HG03095 (cell line): ENCODE measurements at regions not wholly inside any gene's neighbourhood (a gene's known extent, or its start where the extent isn't known, plus 50 kb on each side); places are given as distances from the start of the nearest gene placed in this dataset.
"Not testable (repeated sequence)": the region's sequence is repeated elsewhere in the genome, so short reads cannot be mapped to it uniquely, and the experiment has no call there.

Experiments
- ATAC-seq: cut with Tn5 transposase; IDR thresholded peaks from one replicate; pipeline ENCODE4 v1.9.1; 2021; ENCODE audit warnings: moderate library complexity; ENCODE audit not compliant: unreplicated experiment

DNA sequence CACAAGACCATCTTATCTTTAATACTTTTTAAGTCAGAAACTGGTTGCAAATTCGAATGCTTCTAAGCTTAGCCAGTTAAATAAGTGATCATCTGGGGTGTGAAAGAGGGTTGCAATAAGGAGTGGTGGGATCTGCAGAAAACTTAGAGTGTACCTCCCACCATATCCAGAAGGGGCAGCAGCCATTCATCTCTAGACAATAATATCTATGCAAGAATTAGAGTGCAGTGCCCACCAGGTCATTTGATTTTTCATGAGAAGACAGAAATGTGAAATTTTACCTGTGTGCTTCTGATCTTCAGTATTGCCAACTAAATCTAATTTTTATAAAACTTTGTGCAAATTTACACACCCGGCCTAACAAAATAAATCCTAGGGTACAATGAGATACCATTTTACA is 127.2 kb upstream of the SP4 start:
- ATAC-seq: no peak

DNA sequence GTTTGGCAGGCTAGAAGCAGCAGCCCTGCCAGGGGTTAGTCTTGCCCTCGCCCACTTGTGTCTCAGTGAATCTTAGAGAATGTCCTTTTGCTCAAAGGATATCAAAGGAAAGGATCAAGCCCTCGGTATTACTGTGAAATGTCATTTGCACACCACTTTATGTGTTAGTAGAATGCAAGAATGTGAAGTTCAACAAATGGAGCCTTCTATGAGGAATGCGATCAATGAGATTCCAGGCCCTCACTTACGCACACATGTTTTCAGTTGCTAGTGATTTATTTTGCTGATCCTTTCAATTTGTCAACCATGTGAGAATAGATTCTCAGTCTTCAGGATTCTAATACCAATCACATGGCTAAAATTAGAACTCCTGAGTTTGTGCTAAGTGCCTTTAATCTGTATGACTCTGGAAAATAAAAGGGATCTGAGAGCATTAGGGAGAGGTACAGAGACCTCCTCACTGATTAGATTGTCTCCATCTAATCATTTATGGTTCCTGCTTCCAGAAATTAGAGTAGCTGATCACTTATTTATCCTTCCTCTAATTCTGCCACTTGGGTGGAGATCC is 123.0 kb upstream of the SP4 start:
- ATAC-seq: no peak

DNA sequence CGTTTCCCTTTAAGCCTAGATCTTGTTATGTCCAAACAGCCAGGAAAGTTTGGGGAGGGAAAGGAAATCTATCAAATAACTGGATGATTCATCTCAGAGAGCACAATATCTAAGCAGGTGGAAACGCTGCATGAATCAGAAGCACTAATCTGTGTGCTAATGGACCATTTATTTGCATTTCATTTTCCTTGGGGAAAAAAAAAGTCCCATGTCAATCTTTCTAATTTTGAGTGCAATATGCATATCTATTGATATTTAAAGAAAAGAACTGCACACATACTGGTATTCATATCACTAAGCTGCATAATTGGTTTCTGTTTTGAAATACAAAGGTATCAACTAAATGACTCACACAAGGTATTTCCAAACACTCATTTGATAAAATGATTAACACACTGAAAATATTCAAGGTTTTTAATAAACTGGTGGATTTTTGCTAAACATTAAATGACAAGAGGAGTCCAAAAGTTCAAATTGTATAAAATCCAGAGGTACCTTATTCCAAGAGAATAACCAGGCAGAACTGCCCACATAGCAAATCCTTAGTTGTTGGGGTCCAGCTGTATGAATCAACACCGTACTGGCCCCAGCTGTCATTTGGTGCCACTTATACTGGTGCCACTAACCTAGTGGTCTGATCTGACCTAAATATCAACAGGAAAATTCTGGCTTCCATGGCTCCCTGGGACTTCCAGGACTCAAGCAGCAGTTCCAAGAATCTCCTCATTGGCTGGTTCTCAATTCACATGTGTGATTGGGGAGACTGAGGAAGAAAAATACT is 122.2 kb upstream of the SP4 start:
- no peak for ATAC-seq

DNA sequence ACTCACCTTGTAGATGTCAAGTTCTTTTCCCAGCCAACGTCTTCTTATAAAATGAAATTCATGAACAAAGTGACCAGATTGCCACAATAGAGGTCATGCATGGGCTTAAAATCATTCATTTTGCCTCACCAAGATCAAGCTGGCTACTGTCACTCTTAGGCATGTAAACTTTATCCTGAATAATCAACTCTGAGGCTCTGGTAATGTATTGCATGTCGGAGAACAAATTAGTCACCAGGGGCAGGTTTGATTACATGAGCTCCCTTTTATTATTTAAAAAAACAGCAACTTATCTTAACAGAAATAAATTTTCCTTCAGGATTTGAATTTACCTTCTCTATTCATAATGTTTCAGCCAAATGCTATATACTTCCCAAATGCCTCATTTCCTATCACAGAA is 112.9 kb upstream of the SP4 start:
- ATAC-seq: no peak

GRCh38 chr7:21317966-21318915 is 109.6 kb upstream of the SP4 start:
- ATAC-seq: no peak

DNA sequence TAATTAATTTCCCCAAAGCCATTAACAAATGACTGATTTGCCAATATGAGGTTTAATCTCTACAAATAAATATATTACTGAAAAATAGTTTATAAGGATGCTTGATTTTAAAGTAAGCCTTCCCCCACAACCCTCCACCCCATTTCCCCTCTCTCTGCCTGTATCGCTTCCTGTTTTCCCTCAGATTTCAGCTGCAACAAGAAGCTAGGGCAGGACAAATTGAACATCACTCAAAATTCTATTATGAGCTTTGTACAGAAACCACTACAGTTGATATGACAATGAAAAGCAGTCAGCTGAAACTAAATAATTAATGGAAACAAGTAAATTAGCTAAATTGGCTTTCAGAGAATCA is 109.0 kb upstream of the SP4 start:
- no peak for ATAC-seq

DNA sequence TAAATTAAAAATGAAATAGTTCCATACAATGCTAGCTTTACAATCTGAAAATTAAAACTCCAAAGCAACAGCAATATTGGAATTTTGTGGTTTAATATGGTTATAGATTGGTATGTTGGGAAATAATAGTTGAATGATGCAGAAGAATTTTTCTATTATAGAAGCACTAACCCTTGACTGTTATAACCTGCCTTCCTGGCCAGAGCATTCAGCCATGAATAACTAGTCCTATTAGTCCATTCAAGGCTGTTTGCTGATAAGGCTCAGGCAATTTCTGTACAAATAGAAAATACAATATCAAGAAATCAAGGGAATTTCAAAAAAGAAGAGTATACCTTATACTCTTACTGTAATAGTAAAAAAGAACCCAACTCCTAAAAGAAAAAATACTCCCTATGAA is 101.6 kb upstream of the SP4 start:
- no peak for ATAC-seq

- no peak for ATAC-seq
These were observed 101.0 kb upstream of the SP4 start for GRCh38 chr7:21326921-21327320.

- no peak for ATAC-seq
These were observed 100.2 kb upstream of the SP4 start for GRCh38 chr7:21327422-21328409.

GRCh38 chr7:21330462-21331178 is 97.3 kb upstream of the SP4 start:
- ATAC-seq: no peak

- ATAC-seq: no peak
These were observed 93.0 kb upstream of the SP4 start for GRCh38 chr7:21334906-21335305.

- ATAC-seq: no peak
These were observed 91.1 kb upstream of the SP4 start for GRCh38 chr7:21336743-21337142.

- ATAC-seq: no peak
These were observed 89.1 kb upstream of the SP4 start for GRCh38 chr7:21338728-21339164.

DNA sequence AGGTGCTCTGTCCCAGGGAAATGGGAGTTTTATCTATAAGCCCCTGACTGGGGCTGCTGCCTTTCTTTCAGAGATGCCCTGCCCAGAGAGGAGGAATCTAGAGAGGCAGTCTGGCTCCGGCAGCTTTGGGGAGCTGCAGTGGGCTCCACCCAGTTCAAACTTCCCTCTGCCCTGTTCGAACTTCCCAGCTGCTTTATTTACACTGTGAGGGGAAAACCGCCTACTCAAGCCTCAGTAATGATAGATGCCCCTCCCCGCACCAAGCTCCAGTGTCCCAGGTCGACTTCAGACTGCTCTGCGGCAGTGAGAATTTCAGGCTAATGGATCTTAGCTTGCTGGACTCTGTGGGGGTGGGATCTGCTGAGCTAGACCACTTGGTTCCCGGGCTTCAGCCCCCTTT is 83.0 kb upstream of the SP4 start:
- ATAC-seq: not testable (repeated sequence)

DNA sequence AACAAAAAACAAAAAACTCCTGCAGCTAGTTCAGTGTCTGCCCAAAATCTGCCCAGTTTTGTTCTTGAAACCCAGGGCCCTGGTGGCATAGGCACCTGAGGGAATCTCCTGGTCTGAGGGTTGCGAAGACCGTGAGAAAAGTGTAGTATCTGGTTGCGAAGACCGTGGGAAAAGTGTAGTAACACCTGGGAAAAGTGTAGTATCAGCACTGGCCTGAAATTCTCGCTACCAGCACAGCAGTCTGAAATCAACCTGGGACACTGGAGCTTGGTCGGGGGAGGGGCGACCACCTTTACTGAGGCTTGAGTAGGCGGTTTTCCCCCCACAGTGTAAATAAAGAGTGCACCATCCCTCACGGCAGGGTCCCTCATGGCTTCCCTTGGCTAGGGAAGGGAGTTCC is 82.5 kb upstream of the SP4 start:
- no peak for ATAC-seq

GRCh38 chr7:21346297-21346696 is 81.6 kb upstream of the SP4 start:
- ATAC-seq: no peak

GRCh38 chr7:21352540-21353387 is 75.1 kb upstream of the SP4 start:
- ATAC-seq: peak; percentile 84

DNA sequence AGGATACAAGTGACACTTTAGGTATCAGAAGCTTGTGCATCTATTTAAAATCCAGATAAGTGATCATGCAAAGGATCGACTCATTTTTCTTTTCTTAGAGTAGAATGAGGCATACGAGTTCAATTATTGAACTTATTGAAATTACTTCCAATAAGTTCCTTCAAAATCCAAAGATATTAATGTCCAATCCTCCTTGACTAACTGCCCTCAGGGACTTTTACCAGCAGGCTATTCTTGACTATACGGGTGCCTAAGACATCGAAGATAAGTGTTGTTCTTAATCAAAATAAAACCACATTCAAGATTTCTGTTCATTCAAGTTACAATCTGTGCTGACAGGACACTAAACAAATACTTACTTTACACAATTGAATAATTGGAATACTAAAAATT is 74.5 kb upstream of the SP4 start:
- no peak for ATAC-seq

DNA sequence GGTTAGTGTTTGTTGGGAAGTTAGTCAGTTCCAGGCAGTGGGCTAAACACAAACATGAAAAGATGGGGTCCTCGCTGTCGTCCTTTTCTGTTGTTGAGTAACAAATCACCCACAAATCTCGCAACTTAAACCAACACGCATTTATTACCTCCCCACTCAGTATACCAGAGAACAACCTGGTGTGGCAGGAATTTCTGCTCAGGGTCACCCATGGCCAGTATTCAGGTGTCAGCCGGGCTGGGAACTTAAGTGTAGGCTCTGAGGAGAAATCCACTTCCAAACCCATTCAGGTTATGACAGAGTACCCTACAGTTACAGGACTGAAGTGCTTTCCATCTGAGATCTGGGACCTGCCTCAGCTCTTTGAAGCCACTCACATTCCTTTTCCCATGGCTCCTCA is 73.6 kb upstream of the SP4 start:
- no peak for ATAC-seq
